Renal pelvis (tissue), 1 donor: ENCODE measurements at regions not wholly inside any gene's neighbourhood (a gene's known extent, or its start where the extent isn't known, plus 50 kb on each side); places are given as distances from the start of the nearest gene placed in this dataset.

Source experiments
- DNase-seq: peaks from one replicate; pipeline ENCODE4 v3.0.0-alpha.2; 2013

DNA sequence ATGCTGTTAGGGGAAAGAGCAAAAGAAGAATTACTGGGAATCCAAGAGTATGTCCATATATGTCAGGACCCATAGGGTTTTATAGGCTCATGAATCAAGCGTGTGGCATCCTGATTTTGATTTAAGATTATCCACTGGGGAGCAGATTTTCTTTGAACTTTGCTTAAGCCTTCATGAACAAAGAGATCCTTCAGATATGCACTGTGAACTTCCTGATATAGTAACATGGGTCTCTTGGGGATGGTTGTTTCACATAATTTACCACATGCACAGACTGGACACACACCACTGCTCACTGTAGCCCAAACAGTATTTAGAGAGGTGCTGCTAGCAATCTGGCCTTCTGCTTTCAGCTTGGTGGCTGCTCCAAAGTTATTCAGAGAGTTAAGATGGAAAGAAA is 200.9 kb upstream of the ZPLD1 start:
- DNase-seq: peak; percentile 42

DNA sequence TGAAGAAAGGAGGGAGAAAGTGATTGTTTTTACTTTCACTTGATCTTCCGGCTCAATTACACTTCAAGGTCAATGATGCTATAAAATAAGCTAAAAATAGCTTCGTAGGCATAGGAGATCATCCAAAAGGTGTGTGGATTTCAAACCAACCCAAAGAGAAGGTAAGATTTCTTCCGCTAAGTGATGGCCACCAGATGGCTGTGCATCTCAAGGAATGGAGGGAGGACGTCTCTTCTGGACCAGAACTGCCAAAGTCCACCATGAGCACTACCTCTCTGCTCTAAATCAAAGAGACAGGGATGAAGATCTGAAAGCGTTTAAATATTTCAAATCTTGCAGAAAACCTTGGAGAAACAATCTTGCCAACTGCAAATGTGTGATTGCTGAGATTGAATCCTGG is 199.1 kb upstream of the ZPLD1 start:
- no peak for DNase-seq

DNA sequence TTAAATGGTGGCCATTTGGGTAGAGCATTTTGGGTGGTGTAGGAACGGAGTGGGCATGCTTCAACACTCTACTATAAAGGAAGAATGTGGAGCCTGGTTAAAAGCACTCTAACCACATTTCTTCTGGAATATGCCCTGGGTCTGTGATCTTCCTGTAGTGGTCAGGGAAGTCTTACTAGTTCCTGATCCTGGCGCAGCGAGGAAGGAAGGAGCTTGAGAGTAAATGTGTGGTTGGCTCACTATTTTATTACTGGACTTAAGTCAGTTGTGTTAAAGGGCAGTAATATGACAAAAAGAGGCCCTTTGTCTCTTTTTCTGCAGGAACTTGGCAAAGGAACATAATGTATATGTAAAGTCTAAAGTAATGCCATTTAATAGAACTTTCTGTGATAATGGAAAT is 197.6 kb upstream of the ZPLD1 start:
- no peak for DNase-seq

DNA sequence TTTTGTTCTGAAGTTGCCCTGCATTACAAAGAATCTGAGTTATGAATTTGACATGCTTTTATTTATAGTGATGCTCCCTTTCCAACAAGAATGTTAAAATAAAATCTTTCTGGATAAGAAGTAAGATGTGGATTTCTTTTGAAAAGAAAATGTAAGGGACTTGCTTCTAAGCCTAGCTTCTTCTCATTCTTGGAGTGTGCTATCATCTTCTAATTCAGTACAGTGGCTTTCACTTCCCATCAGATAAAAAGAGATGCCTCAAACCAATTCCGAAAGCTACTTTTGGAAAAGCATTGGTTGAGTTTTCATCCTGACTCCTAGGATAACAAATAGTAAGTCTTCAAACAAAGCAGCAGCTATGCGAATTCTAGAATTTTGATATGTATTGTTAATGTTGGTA is 197.0 kb upstream of the ZPLD1 start:
- no peak for DNase-seq

DNA sequence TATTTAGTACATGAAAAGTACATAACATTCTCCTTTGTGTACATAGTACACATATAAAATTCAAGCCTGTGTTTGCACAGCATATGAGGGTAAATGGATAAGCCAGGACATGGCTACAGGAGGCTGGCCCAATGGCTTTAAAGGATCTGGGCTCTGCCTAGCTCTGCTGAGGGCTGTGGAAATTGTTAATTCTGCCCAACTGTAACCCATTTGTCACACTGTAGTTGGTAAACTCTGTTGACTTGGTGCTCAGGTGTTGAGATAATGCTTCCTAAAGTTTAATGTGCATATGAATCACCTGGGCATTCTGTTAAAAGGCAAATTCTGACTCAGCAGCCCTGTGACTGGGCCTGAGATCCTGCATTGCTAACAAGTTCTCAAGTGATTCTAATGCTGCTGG is 196.5 kb upstream of the ZPLD1 start:
- no peak for DNase-seq

DNA sequence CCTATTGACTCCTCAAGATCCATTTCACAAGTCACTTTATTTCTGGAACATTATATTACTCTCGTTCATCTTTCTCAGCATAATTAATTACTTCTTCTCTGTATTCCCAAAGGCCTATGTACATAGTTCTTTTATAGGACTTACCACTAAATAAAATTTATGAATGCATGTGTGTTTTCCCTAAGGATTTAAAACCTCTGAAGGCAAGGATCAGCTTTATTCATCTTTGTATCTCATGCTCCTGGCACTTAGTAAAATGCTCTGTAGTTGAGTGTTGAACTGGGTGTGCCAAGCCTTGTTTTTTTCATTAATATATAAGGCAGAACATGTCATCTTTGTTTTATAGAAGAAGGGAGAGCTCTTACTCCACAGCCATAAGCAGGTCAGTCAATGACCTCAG is 194.1 kb upstream of the ZPLD1 start:
- no peak for DNase-seq

DNA sequence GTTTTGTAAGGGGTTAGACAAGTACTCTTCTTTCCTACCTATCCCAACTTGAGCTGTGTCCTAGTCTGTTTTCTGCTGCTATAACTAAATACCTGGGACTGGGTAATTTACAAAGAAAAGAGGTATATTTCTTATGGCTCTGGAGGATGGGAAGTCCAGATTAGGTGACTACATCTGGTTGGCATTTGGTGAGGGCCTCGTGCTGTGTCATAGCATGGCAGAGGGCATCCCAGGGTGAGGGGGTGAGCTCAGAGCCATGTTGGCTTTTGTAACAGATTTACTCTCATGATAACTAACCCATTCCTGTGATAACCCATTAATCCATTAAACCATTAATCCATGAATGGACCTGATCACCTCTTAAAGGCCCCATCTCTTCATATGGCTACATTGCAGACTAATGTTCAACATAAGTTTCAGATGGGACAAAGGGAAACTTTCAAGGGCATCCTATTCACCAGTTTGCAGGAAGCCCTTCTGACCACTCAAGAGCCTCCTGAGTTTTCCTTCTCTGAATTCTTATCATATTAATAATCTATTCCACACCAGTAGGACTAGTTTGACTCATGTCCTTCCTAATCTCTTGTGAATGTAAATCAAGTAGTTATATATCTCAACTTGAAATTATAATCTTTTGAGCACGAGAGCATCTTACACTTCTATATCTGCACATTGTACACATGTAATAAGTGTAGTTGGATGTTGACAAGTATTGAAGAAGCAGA is 185.7 kb upstream of the ZPLD1 start:
- DNase-seq: no peak

DNA sequence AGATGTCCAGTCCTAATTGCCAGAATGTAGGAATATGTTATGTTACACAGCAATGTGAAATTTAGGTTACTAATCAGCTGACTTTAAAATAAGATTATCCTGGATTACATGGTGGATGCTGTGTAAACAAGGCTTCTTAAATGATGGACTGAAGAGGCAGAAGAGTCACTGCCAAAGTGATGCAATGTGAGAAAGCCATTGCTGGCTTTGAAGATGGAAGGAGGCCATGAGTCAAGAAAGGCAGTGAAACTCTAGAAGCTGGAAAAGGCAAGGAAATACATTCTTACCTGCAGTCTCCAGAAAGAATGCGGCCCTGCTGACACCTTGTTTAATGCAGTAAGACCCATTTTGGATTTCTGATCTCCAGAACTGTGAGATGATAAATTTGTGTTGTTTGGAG is 179.1 kb upstream of the ZPLD1 start:
- no peak for DNase-seq

DNA sequence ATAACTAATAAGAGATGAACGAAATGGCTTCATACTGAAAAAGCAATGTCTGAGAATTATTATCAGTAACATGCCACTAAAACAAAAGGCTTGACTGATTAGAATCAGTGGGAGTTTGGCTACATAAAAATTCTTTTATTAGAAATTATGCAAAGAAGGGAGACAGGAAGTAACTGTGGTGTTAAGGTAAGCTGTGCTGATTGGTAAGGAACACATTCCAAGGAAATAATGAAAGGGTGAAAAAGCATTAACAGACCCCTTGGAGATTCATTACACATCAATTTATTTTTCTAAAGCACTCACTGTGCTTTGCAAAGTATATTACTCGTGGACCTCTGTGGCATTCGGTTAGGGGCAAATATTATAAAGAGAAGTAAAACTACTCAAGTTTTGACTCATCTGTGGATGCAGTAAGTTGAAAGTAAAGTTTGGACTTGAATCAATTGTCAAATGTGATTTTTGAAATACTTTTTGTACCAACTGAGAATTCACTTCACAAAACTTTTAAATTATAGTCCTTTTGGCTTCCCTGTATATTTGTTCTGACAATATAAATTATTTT is 176.1 kb upstream of the ZPLD1 start:
- no peak for DNase-seq

DNA sequence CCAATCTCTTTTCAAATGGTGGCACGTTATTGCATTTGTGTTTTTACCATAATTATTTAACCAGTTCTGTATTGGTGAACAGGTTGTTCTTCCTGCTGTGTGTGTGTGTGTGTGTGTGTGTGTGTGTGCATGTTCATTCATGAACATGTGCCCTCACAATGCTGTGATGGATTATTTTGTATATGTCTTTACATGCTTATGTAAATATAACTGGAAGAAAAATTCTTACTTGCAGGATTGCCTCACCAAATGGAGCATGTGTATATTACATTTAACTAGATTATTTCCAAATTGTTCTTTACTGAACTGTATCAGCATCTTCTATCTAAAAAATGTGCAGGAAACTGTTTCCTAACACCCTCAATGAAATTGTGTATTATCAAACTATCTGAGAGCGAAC is 175.2 kb upstream of the ZPLD1 start:
- DNase-seq: no peak

DNA sequence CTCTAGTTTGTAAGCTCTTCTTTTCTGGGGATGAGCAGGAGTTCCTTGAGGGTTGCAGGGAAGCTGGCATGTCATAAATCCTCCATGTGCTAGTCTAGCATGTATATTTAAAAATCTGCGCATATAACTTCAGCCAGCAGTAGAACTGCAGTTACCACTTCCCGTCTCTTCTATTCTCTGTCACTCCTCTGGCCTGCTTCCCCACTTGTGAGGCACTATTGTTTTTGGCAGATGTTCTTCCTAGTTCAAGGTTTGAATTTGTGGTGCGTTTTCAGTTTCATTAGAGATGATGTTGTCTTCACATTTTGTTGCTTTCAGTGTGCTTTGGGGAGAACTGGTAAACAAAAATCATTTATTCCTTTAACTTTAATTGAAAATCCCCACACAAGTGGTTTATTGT is 169.1 kb upstream of the ZPLD1 start:
- no peak for DNase-seq

DNA sequence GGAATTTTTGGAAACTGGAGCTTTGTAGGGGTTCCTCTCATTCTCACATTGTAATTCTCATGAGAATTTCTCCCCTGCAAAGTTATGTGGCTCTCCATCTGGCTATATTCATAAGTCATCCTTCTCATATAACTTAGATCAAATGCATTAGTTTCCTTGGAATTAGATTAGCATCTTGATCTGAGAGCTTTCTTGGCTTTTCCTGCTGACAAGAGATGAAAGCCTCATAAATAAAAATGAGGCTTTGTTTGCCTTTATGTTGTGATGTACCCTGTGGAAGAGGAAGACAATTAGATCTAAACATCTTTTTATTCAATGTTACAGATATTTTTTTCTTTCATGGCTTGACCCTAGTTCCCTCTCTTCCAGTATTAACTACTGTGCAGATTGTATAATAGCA is 165.4 kb upstream of the ZPLD1 start:
- DNase-seq: no peak

DNA sequence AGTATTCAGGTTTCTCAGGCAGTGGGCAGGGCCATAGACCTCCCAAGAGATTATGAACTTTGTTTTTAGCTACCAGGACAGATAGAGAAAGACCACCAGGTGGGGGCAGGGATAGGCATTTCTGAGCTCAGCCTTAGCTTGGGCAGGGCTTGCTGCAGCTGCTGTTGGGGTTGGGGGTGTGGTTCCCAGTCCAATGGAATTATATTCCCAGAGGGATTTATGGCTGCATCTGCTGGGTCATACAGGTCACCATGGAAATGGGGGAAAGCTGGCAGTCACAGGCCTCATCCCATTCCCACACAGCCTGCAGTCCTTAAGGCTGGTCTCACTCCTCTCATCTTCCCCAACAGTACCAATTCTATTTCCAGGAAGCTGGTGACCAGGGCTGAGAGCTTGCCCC is 144.6 kb upstream of the ZPLD1 start:
- no peak for DNase-seq

DNA sequence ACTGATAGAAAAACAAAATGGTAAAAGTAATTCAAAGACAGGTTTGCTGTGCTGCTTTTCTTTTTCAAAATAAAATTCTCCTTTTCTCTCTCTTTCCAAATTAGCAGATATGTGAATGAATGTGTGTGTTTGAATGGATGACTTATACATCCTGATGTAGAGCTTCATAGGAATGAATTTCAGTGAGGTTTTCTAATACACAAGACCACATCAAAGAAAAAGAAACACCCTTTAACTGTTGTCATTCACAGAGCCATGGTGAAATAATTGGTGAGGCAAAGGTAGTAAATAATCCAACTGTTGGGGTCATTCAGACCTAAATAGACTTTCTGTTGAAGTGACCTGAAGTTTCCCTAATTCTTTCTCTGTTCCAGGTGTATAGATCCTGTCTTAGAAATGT is 139.1 kb upstream of the ZPLD1 start:
- DNase-seq: no peak

DNA sequence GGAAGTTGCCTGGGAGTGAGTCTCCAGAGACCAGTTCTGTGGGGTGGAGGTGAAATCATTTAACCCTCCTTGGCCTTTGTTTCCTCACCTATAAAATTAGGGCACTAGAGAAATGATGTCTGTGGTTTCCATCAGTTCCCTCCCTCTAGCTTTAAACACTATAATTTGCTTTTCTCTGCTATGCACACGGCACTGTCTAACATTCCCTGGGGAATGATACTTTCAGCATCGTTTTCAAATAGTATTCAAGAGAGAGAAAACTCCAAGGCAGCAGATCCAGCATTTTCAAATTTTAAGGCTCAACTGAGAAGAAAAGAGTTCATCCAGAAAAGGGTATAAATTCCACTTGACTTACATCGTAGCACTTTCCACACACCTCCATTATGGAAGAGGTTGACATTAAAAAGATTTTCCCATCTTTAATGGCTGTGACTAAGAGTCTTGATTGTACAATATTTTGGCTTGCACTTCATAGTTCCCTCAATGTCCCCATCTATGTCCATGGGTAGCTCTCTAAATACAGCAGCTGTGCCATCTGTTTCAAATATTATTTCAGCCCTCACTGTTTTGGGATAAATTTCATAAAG is 137.7 kb upstream of the ZPLD1 start:
- DNase-seq: no peak

DNA sequence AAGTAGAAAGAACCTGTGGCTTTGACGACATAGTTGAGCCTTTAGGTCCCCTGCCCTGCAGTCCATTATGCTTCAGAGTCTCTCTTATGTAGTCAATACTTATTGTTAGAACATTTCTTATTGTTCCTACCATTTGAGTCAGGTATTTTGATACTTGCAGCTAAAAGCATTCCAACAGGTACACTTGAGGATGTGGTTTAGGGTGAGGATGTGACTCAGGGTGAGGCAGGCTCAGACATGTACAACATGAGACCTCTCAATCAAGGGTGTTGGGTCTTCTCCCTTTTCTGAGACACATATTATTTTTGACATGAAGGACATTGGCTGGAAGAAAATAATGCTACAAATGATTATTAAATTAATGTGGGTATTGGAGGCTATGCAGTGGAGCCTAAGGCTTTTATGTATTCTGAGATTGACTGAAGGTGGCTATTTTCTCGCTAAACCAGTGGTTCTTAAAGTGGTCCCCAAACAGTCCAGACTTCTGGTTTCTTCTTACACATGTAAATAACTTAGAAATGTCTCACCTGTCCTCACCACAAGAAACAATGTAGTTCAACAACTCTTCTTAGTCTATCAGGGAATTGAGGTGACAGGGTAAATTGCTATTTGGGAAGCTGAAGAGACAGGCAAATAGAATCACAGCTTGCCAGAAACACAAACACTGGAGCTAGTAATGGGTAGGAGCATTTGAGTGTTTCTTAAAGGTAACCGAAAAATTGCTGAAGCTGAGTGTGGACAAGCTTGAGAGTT is 135.5 kb upstream of the ZPLD1 start:
- DNase-seq: no peak

DNA sequence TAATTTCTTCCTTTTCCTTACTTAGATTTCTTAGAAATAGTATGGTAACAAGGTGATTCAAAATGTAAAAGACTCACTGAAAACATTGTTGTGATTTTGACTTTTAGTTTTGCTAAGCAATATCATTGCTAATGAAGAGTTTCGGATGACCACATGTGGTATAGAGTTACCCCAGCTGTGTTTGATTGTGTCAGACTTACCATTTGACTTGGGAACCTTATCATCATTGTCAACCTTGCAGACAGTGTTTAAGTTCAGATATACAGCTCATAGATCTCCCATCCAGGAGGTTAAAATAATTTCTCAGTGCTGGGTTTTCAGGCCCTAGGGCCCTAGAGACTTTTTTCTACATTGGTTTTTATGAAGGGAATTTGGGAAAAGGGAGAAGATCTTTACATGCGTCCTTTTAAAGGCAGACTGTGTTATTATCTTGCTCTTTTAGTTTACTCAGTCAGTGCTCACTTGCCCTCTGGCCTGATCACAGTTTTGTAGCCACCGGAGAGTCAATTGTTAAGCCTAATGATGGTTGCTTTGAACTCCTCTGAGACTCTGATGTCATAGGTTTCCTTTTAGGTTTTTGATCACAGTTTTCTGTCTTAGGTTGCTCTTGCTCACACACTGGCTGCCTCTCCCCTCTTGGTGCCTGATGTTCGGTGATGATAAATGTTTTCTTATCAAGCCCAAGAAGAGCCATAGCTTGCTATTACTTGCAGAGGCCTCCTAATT is 133.5 kb upstream of the ZPLD1 start:
- no peak for DNase-seq

DNA sequence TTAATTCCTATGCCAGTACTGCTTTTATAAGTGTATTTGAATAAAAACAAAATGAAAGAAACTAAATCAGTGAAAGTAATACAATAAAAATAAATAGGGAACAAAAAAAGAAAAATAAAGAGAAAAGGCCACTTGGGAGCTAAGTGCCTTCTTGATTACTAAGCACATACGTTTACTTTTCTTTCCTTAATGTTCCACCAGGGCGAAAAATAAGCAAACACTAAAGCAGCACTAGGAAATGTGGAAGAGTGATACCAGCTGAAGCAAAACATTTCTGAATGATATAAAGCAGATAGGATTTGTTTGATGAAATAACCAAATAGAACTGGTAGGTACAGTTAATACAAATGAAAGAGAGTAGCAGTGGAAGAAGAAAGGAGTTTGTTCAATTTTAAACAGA is 132.8 kb upstream of the ZPLD1 start:
- no peak for DNase-seq

DNA sequence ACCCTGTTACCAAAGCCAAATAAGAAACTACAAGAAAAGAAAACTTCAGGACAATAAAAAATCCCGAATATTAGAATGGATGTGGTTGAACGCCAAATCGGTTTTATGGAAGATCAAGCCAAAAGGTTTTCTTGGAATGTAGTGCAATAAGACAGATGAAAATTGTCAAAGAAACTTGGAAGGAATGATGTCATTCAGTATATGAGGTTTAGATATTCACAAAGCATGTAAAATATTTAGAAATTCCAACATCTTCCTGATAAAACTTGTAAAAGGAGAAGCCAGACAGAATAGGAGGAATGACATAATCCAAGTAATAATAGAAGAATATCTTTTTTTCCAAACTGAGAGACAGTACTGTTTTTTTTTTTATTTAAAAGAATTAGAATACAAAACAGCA is 130.3 kb upstream of the ZPLD1 start:
- no peak for DNase-seq

DNA sequence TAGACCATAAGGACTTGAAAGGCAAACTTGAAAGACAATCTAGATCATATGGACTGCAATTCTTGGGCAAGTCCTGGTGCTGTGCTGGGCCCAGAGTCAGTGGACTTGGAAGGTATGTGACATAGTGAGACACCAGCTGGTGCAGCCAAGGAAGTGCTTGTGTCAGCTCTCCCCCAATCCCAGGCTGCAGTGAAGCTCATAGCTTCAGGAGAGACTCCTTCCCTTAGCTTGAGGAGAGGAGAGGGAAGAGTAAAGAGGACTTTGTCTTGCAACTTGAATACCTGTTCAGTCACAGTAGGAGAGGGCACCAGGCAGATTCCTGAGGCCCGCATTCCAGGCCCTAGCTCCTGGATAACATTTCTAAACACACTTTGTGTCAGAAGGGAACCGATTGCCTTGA is 127.4 kb upstream of the ZPLD1 start:
- no peak for DNase-seq

DNA sequence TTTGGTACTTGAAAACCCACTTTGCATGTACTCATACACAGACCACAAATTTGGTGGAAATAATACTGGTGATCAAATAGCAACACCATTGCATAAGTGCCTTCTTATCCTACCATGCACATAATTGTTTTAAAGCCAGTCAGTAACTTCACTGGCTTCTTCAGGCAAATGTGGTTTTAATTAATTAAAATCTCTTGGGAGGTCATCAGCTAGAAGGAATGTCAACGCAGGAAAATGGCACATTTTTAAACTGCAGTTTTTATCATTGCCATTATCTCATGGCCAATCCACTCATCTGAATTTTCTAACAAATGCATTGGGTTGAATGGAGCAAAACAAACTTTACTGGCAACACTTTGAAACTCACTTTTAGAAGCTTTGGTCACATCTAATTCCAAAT is 105.7 kb upstream of the ZPLD1 start:
- DNase-seq: no peak

DNA sequence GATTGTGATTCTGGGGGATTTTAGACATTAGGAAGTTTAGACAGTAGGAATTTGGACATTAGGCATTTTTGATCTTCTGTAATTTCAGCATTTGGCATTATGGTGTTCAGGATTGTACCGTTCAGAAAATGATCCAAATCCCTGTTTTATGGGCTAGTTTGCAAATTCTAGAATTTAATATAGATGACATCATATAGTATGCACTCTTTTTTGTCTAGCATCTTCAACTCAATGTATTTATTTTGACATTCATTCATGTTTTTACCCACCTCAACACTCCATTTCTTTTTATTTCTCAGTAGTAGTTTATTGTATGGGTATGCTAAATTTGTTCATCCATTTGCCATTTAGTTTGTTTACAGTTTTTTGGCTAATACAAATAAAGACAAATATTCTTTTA is 105.3 kb upstream of the ZPLD1 start:
- DNase-seq: no peak

DNA sequence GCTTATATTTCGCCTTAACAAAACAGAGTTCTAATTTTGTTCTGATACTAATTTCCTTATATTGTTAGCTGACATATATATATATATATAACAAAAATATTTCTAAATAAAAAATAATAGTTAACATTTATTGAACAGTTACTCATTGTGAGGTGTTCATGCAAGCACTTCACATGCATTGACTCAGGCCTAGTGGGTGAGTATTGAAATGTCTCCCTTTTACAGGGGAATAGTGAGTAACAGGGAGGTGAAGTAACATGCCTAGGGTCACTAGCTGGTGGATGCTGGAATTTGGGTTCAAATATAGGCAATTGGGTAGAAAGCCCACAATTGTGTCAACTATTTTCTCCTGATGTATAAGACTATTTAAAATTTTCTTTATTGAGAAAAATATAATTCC is 102.6 kb upstream of the ZPLD1 start:
- no peak for DNase-seq
